Vagina (tissue), 2 donors: ENCODE measurements at regions not wholly inside any gene's neighbourhood (a gene's known extent, or its start where the extent isn't known, plus 50 kb on each side); places are given as distances from the start of the nearest gene placed in this dataset.

Experiments
- DNase-seq, 2 donors: peaks; one replicate each; pipeline ENCODE4 v3.0.0-alpha.2; 2017; ENCODE audit errors: extremely low spot score in 2 of 2
- H3K27ac ChIP-seq: fragments of 200-600 bp; sonication (generic); one replicate; pipeline ENCODE4 v1.5.1; 2019
- H3K27me3 ChIP-seq: fragments of 200-600 bp; sonication (generic); one replicate; pipeline ENCODE4 v1.5.1; 2019
- H3K36me3 ChIP-seq, 2 donors: fragments of 200-600 bp; sonication (generic); one replicate each; pipeline ENCODE4 v1.5.1; 2017 to 2019
- H3K4me1 ChIP-seq: fragments of 200-600 bp; sonication (generic); one replicate; pipeline ENCODE4 v1.5.1; 2019
- H3K4me3 ChIP-seq, 2 donors: fragments of 200-600 bp; sonication (generic); 1 replicate in 1 of 2; 2 replicates in 1 of 2; pipeline ENCODE4 v1.5.1; 2016 to 2019
- H3K9me3 ChIP-seq: fragments of 200-600 bp; sonication (generic); one replicate; pipeline ENCODE4 v1.5.1; 2019
- CTCF ChIP-seq, 3 experiments: fragments of 450-650 bp in 2 of 3; fragments of 200-600 bp in 1 of 3; sonication (generic) in 1 of 3; IDR thresholded peaks; one replicate each; pipeline ENCODE4 v1.5.1; 2017 to 2019; ENCODE audit warnings: antibody characterized with exemption in 3 of 3, mild to moderate bottlenecking in 2 of 3, moderate library complexity in 2 of 3
- POLR2A ChIP-seq, 2 donors: fragments of 450-650 bp; IDR thresholded peaks; one replicate each; pipeline ENCODE4 v1.6.1; 2017; ENCODE audit warnings: antibody characterized with exemption in 2 of 2, mild to moderate bottlenecking in 2 of 2, moderate library complexity in 2 of 2
- POLR2AphosphoS5 ChIP-seq, 2 donors: sonication (generic); formaldehyde crosslinking; IDR thresholded peaks; one replicate each; pipeline ENCODE4 v1.9.0; 2017; ENCODE audit warnings: antibody characterized with exemption in 2 of 2, mild to moderate bottlenecking in 2 of 2, low read depth in 1 of 2; ENCODE audit not compliant: insufficient read depth in 1 of 2
- intact Hi-C: fragments of 100-400 bp; cut with DNase I; formaldehyde crosslinking; loops from one replicate; pipeline ENCODE4 v1.15.1; 2023

- intact Hi-C loops: no loop called here
- Histone ChIP-seq H3K9me3 (no peaks in the 10 kb centered on the region), H3K27me3 (no peaks in the 10 kb centered on the region), H3K36me3 (no peaks in the 10 kb centered on the region), H3K4me1 (peaks cover 13% of the 10 kb centered on the region), H3K4me3 (no peak overlapping the region), H3K27ac (no peak overlapping the region)
- no peak for DNase-seq
- TF ChIP-seq CTCF (IDR thresholded peaks at IDR 0.05) (no peak), POLR2A (IDR thresholded peaks at IDR 0.05) (no peak), POLR2AphosphoS5 (IDR thresholded peaks at IDR 0.05; ENCODE audit: insufficient read depth in 1 of 2, low read depth in 1 of 2) (no peak)
Measured at GRCh38 chr1:98386675-98387440, 274.7 kb upstream of the SNX7 start.

- Histone ChIP-seq H3K9me3 (no peaks in the 10 kb centered on the region), H3K4me3 (no peak overlapping the region), H3K27ac (no peak overlapping the region), H3K27me3 (no peaks in the 10 kb centered on the region), H3K36me3 (no peaks in the 10 kb centered on the region), H3K4me1 (peaks cover 13% of the 10 kb centered on the region)
- no peak for DNase-seq
- TF ChIP-seq POLR2A (IDR thresholded peaks at IDR 0.05) (no peak), POLR2AphosphoS5 (IDR thresholded peaks at IDR 0.05; ENCODE audit: insufficient read depth in 1 of 2, low read depth in 1 of 2) (no peak), CTCF (IDR thresholded peaks at IDR 0.05) (no peak)
- intact Hi-C loops: no loop called here
Measured at GRCh38 chr1:98385652-98386051, 275.9 kb upstream of the SNX7 start.

DNA sequence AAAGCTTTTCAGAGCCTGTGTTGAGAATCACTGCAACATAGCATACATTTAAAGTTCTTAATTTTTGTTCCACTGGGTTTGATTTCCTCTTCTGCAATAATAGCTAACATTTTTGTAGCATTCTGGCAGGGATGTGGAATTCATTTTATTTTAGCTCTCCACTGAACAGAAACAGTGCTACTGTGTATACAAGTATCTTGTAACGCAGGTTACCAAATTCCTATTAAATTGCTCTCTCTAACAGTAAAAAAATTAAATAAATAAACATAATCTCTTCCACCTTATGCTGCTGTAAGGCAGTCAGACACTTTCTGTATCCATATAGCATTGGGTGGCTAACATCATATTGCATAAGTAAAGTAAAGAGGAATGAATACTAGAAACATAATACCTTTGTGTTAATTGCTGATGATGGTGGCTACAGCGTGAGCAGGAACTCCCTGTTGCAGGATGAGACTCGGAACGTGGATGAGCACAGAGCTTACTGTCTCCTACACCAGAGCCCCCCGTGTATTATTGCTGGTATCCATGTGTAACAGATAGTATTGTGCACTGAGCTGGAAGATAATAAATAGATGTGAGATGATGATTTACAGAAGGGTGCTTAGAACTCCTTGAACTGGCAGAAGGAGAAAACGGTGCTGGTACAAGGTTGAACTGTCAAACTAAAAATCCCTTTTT, 276.9 kb upstream of the SNX7 start:
- no peaks in the 10 kb centered on the region for H3K9me3 ChIP-seq
- TF ChIP-seq CTCF (IDR thresholded peaks at IDR 0.05) (no peak), POLR2A (IDR thresholded peaks at IDR 0.05) (no peak), POLR2AphosphoS5 (IDR thresholded peaks at IDR 0.05; ENCODE audit: insufficient read depth in 1 of 2, low read depth in 1 of 2) (no peak)
- H3K4me3 ChIP-seq: no peak overlapping the region

GRCh38 chr1:98382986-98383740, 278.4 kb upstream of the SNX7 start:
- Histone ChIP-seq H3K27ac (no peak overlapping the region), H3K4me1 (peaks cover 6% of the 10 kb centered on the region), H3K4me3 (no peak overlapping the region), H3K9me3 (no peaks in the 10 kb centered on the region), H3K27me3 (no peaks in the 10 kb centered on the region), H3K36me3 (no peaks in the 10 kb centered on the region)
- no peak for TF ChIP-seq POLR2A (IDR thresholded peaks at IDR 0.05)
- no peak for TF ChIP-seq CTCF (IDR thresholded peaks at IDR 0.05)
- no peak for TF ChIP-seq POLR2AphosphoS5 (IDR thresholded peaks at IDR 0.05; ENCODE audit: insufficient read depth in 1 of 2, low read depth in 1 of 2)
- no peak for DNase-seq
- intact Hi-C loops: no loop called here

More for the DNA sequence above, 276.9 kb upstream of the SNX7 start:
- intact Hi-C loops: no loop called here
- H3K27me3 ChIP-seq: no peaks in the 10 kb centered on the region
- no peak for DNase-seq
- peaks cover 13% of the 10 kb centered on the region for H3K4me1 ChIP-seq
- no peak overlapping the region for H3K27ac ChIP-seq
- no peaks in the 10 kb centered on the region for H3K36me3 ChIP-seq
